ENCODE measurements at regions not wholly inside any gene's neighbourhood (a gene's known extent, or its start where the extent isn't known, plus 50 kb on each side); places are given as distances from the start of the nearest gene placed in this dataset.

- DNase-seq: no peak
These were observed 61.3 kb upstream of the SPIN1 start for GRCh38 chr9:88326936-88327335.

DNA sequence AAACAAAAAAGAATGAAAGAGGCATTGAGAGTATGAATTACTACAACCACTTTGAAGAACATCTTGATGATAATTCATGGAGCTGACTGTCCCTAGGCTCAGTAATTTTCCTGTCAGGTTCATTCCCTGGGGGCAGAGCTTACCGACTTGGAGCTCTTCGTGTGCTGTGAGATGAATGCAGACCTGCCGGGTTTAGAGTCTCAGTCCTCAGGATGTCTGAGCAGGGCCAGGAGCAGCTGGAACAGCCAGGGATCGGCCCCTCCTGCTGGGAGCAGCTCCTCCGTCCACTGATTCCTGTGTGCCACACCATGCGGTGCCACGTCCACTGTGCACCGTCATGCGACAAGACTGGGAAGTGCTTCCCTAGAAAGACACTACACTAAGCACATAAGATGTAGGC, 62.2 kb upstream of the SPIN1 start:
- no peak for DNase-seq

DNA sequence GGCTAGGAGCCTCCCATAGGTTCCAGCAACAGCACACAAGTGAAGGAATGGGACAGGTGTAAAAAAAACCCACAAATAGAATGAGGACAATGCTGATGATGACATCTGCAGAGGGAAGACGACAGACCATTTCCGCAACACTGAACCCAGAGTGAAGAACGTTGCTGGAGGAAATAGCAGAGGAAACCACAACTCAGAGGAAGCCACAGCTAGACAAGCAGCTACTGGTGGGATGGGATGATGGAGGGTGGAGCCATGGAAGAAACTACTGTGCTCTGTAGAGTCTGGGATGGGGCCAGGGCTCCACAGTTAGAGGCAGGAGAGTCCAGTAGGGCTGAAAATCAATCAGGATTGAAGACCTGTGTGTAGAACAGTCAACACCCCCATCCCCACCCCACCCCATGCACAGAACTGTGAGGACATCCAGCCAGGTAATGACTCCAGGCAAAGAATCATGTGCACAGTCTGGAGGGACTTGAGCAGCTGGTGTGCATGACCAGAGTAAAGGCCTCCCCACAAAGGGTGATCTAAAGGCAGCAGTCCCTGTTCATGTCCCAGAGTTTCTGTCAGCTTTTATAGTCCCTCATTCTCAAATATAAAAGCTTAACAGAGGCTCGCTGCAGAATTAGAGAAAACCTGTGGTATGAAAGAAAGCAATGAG, 65.2 kb upstream of the SPIN1 start:
- DNase-seq: peak; percentile 99

GRCh38 chr9:88321764-88322163, 66.5 kb upstream of the SPIN1 start:
- no peak for DNase-seq

GRCh38 chr9:88320748-88321415, 67.4 kb upstream of the SPIN1 start:
- no peak for DNase-seq

DNA sequence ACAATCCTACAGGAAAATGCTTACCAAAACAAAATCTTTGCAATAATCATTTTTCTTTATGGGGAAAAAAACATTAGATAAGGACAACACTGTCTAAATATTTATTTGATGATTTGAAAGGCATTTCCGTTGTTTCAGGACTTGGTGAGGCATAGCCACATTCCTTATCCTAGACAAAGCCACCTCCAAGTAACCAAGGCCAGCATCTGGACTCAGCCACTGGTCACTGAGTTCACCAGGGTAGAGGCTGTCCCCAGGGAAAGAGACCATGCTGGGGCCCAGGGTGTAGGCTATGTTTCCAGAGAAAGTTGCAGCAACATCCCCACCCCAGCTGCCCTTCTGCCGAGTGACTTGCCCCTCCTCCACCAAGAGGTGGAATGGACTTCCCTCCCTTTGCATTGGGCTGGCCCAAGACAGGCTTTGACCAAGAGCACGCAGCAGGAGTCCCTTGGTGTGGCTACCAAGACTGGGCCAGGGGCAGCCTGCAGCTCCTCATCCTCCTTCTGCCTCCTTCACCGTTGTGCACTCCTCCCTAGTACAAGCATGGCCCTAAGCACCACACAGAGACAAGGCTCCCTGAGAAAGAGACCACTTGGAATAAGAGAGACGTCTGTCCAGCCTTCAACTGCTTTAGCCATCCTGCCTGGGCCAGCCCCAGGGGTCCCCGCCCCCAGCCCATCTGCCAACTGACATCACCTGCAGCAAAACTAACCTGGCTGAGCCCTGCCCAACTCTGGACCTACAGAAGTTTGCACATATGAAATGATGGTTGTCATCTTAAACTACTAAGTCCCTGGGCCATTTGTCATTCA, 68.1 kb upstream of the SPIN1 start:
- no peak for DNase-seq

DNA sequence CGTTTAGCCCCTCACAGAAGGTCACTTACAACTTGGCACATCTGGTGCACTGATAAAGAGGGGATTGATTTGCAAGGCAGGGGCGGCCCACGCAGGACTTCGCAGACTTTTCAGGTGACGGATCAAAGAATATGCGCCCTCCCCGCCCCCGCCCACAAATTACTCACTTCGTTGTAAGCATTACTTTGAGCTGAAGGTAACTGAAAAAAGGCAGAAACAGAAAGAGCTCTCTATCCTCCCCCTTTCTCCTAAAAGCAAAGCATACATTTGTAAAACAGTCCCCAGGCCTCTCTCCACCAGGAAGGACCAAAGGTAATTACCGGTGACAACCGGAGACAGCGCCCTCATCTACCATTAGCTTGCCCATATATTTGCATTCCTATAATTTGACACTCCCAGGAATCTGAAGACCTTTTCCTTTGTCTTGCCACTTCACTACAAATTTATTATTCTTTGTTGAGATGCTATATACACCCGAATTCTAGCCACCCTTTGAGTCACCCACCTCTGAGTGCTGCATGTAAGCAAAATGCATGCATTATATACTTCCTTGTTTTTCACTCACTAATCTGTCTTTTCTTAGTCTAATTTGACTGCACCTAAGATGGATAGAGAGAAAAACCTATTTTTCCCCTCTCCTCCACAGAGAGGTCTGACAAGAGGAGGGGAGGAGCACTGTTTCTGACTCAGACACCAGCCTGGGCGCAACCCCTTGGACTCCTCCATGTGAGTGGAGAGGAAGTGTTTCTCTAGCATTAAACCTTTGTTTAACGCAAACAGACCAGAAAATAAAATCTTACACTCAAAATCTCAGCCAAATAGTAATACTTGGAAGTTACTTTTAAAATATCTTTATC, 74.7 kb upstream of the SPIN1 start:
- peak in 1 of 2 experiments; percentile 2 for DNase-seq

- DNase-seq: no peak
These were observed 75.6 kb upstream of the SPIN1 start for GRCh38 chr9:88312517-88313103.

DNA sequence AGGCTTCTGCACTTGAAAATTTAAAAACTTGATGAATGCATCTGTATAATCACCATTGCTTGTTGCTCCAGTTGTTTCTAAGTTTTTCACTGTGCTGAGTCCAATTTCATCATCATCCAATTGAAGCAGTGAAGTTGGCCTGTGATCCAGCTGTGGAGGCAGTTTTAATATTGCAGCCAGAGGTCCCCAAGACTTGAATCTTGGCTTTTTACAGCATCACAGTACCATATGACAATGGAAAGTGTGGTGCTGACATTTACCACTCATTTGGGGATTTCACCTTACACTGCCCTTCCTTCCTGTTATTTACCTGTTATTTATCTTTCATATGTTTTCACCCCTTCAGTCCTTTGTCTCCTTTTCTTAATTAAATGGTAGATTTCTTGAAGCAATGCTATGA, 76.2 kb upstream of the SPIN1 start:
- no peak for DNase-seq

- DNase-seq: peak in 1 of 2 experiments; percentile 2
These were observed 77.8 kb upstream of the SPIN1 start for GRCh38 chr9:88310310-88310980.

- no peak for DNase-seq
These were observed 79.2 kb upstream of the SPIN1 start for GRCh38 chr9:88308831-88309560.

GRCh38 chr9:88307136-88307535, 81.1 kb upstream of the SPIN1 start:
- DNase-seq: no peak

GRCh38 chr9:88303721-88304451, 84.4 kb upstream of the SPIN1 start:
- DNase-seq: no peak

GRCh38 chr9:88302579-88303324, 85.5 kb upstream of the SPIN1 start:
- no peak for DNase-seq

DNA sequence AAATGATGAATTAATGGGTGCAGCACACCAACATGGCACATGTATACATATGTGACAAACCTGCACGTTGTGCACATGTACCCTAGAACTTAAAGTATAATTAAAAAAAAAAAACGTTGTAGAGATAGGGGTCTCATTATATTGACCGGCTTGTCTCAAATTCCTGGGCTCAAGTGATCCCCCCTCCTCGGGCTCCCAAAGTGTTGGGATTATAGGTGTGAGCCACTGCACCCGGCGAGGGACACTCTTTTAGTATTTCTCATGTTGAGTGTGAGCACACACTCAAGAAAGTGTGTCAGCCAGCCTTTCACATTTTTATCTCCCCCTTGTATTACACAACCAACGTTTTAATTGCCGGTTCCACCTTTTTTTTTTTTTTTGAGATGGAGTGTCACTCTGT, 87.7 kb upstream of the SPIN1 start:
- no peak for DNase-seq

- no peak for DNase-seq
These were observed 96.4 kb upstream of the SPIN1 start for GRCh38 chr9:88291856-88292255.

- DNase-seq: no peak
These were observed 97.2 kb upstream of the SPIN1 start for GRCh38 chr9:88291056-88291455.

DNA sequence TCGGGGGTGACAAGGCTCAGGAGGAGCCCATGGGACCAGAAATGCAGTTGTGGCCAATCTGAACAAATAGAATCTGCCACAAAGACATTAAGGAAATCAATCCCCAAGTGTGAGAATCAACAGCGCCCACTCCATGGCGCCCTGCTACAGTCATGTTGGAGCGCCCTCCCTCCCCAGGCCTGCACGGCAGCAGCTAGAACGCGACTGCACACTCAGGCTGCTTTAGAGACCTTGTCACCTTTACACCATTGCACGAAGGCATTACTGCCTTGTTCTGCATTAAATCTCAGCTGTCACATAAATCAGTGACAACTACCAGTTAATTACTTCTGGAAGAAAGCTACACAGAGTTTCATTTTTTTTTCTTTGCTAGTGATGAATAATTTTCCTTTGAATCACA, 98.7 kb upstream of the SPIN1 start:
- no peak for DNase-seq

DNA sequence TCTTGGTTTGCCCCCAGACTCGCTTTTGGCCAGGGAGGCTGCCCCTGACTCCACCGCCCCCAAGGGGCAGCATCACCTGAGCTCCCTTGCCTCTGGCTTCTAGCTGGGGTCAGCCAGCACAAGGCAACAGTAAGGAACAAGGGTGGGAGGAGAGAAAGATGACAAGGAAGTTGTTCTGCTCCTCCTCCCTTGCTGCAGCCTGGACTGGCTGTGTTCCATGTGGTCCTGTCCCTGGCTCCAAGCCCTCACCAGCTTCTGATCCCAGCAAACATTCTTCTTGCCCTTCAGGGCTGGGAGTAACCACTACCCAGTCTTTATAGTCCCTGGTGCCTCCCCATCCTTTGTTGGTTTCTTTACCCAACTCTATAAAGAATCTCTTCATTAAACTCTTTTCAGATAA, 100.3 kb upstream of the SPIN1 start:
- no peak for DNase-seq

Measured in Kasumi-1 (cell line).